Lower leg skin (tissue), 4 donors: ENCODE measurements at regions not wholly inside any gene's neighbourhood (a gene's known extent, or its start where the extent isn't known, plus 50 kb on each side); places are given as distances from the start of the nearest gene placed in this dataset.

Experiments
- DNase-seq, 2 donors: peaks; one replicate each; pipeline ENCODE4 v3.0.0-alpha.2; 2019; ENCODE audit warnings: low spot score in 2 of 2
- H3K4me3 ChIP-seq: fragments of 200-600 bp; sonication (generic); 2 replicates; pipeline ENCODE4 v1.5.1; 2017; ENCODE audit warnings: mild to moderate bottlenecking, low read depth; ENCODE audit not compliant: poor library complexity, severe bottlenecking
- CTCF ChIP-seq, 3 donors: fragments of 450-650 bp; IDR thresholded peaks; one replicate each; pipeline ENCODE4 v1.5.1; 2016; ENCODE audit warnings: antibody characterized with exemption in 3 of 3, mild to moderate bottlenecking in 3 of 3, moderate library complexity in 2 of 3
- POLR2A ChIP-seq, 2 donors: fragments of 450-650 bp; IDR thresholded peaks; one replicate each; pipeline ENCODE4 v1.6.1; 2016 to 2017; ENCODE audit warnings: antibody characterized with exemption in 2 of 2, mild to moderate bottlenecking in 1 of 2, moderate library complexity in 1 of 2
- WGBS, 2 donors: methylation state at CpG; one replicate each; pipeline ENCODE4 v1.1.5; 2018; 5-methylcytosine and 5-hydroxymethylcytosine counted together
- intact Hi-C: fragments of 100-400 bp; cut with DNase I; formaldehyde crosslinking; loops from one replicate; pipeline ENCODE4 v1.15.0; 2023; ENCODE audit warnings: low total_unique reads

- intact Hi-C loops: no loop called here
- no peak for TF ChIP-seq POLR2A (IDR thresholded peaks at IDR 0.05)
- TF ChIP-seq CTCF (IDR thresholded peaks at IDR 0.05): no peak
- DNase-seq: no peak
- WGBS, 2 donors: 82 to 84% methylated on average over 3 of the region's 3 CpGs
- H3K4me3 ChIP-seq: no peak overlapping the region
Measured at GRCh38 chr5:159780246-159780645, 136.0 kb upstream of the ADRA1B start.

- intact Hi-C loops: no loop called here
- H3K4me3 ChIP-seq: no peak overlapping the region
- no peak for DNase-seq
- 62 to 76% methylated on average over 3 of the region's 3 CpGs for WGBS, 2 donors
- TF ChIP-seq POLR2A (IDR thresholded peaks at IDR 0.05) (no peak), CTCF (IDR thresholded peaks at IDR 0.05) (no peak)
Measured at GRCh38 chr5:159781626-159782157, 134.6 kb upstream of the ADRA1B start.

- no peak for DNase-seq
- no peak for TF ChIP-seq POLR2A (IDR thresholded peaks at IDR 0.05)
- TF ChIP-seq CTCF (IDR thresholded peaks at IDR 0.05): no peak
- H3K4me3 ChIP-seq: no peak overlapping the region
- WGBS, 2 donors: 92% methylated on average over 9 of the region's 9 CpGs
- intact Hi-C loops: no loop called here
Measured at GRCh38 chr5:159782197-159782994, 133.9 kb upstream of the ADRA1B start.

- no peak for TF ChIP-seq CTCF (IDR thresholded peaks at IDR 0.05)
- TF ChIP-seq POLR2A (IDR thresholded peaks at IDR 0.05): no peak
- H3K4me3 ChIP-seq: no peak overlapping the region
- WGBS, 2 donors: 89 to 97% methylated on average over 2 of the region's 2 CpGs
- DNase-seq: no peak
- intact Hi-C loops: no loop called here
Measured at GRCh38 chr5:159782995-159783300, 133.3 kb upstream of the ADRA1B start.

- intact Hi-C loops: no loop called here
- WGBS, 2 donors: 81 to 85% methylated on average over 3 of the region's 3 CpGs
- no peak for DNase-seq
- no peak overlapping the region for H3K4me3 ChIP-seq
- TF ChIP-seq CTCF (IDR thresholded peaks at IDR 0.05): no peak
- no peak for TF ChIP-seq POLR2A (IDR thresholded peaks at IDR 0.05)
Measured at GRCh38 chr5:159783726-159784247, 132.5 kb upstream of the ADRA1B start.
